OCI-LY7 (cell line): ENCODE measurements at regions not wholly inside any gene's neighbourhood (a gene's known extent, or its start where the extent isn't known, plus 50 kb on each side); places are given as distances from the start of the nearest gene placed in this dataset.
"Not testable (repeated sequence)": the region's sequence is repeated elsewhere in the genome, so short reads cannot be mapped to it uniquely, and the experiment has no call there.

Source experiments
- BruUV-seq: library from RNA; stranded (reverse); fragments of 400-500 nt; replicated peaks from 2 replicates; lab custom pipeline; 2021; lab: Mats Ljungman, UMichigan
- CTCF ChIA-PET: fragments of 300-600 bp; sonication (Branson Sonifier 250); formaldehyde crosslinking; loops from one replicate; lab custom pipeline; 2022; ENCODE audit warnings: antibody characterized with exemption; ENCODE audit not compliant: unreplicated experiment; lab: Charles Lee
- POLR2A ChIA-PET: fragments of 300-600 bp; sonication (Branson Sonifier 250); formaldehyde crosslinking; loops from one replicate; lab custom pipeline; 2022; ENCODE audit warnings: antibody characterized with exemption; lab: Charles Lee
- DNase-seq: peaks from one replicate; pipeline ENCODE4 v3.0.0-alpha.2; 2015; ENCODE audit warnings: low spot score
- H2AFZ ChIP-seq: fragments of 200-600 bp; sonication (generic), shearing (Covaris generic); 2 replicates; pipeline ENCODE4 v1.6.1; 2014; ENCODE audit warnings: mild to moderate bottlenecking, antibody characterized with exemption, low read length, moderate library complexity
- H3K27ac ChIP-seq: fragments of 200-600 bp; sonication (generic); 2 replicates; pipeline ENCODE4 v1.5.1; 2014; ENCODE audit warnings: mixed run types, low read depth, mild to moderate bottlenecking, moderate library complexity, low read length, inconsistent platforms; ENCODE audit not compliant: poor library complexity, severe bottlenecking
- H3K36me3 ChIP-seq: fragments of 200-600 bp; sonication (generic); 2 replicates; pipeline ENCODE4 v1.6.1; 2014; ENCODE audit warnings: mild to moderate bottlenecking, antibody characterized with exemption, low read length, moderate library complexity, mixed read lengths; ENCODE audit not compliant: insufficient read depth
- H3K4me1 ChIP-seq: fragments of 200-600 bp; sonication (generic); 2 replicates; pipeline ENCODE4 v1.5.1; 2014; ENCODE audit warnings: mild to moderate bottlenecking, low read length; ENCODE audit not compliant: insufficient read depth, poor library complexity, severe bottlenecking
- H3K4me2 ChIP-seq: fragments of 200-600 bp; sonication (generic); 2 replicates; pipeline ENCODE4 v1.6.1; 2014; ENCODE audit warnings: mild to moderate bottlenecking, low read length
- H3K4me3 ChIP-seq: fragments of 200-600 bp; sonication (generic); 2 replicates; pipeline ENCODE4 v1.5.1; 2014; ENCODE audit warnings: mild to moderate bottlenecking, low read depth, low read length; ENCODE audit not compliant: poor library complexity, severe bottlenecking
- H3K79me2 ChIP-seq: fragments of 200-600 bp; sonication (generic); 2 replicates; pipeline ENCODE4 v1.6.1; 2016; ENCODE audit warnings: low read depth, mild to moderate bottlenecking, low read length, moderate library complexity, mixed read lengths; ENCODE audit not compliant: insufficient read depth
- H3K9me2 ChIP-seq: fragments of 200-600 bp; sonication (generic); 2 replicates; pipeline ENCODE4 v1.6.1; 2016; ENCODE audit warnings: mild to moderate bottlenecking, low read length, mixed read lengths; ENCODE audit not compliant: insufficient read depth
- H3K9me3 ChIP-seq: fragments of 200-600 bp; sonication (generic); 2 replicates; pipeline ENCODE4 v1.6.1; 2014; ENCODE audit warnings: mild to moderate bottlenecking, mixed run types, low read length, mixed read lengths
- H4K20me1 ChIP-seq: fragments of 200-600 bp; sonication (generic); 2 replicates; pipeline ENCODE4 v1.6.1; 2014; ENCODE audit warnings: mild to moderate bottlenecking, antibody characterized with exemption, low read length, moderate library complexity, mixed read lengths; ENCODE audit not compliant: insufficient read depth
- EZH2phosphoT487 ChIP-seq: fragments of 200-600 bp; sonication (generic); IDR thresholded peaks from 2 replicates; pipeline ENCODE4 v1.6.1; 2018; ENCODE audit warnings: low read depth, borderline replicate concordance, mild to moderate bottlenecking, mixed run types, antibody characterized with exemption, low read length, moderate library complexity, mixed read lengths
- intact Hi-C: fragments of 100-400 bp; cut with micrococcal nuclease; formaldehyde crosslinking; loops from one replicate; pipeline ENCODE4 v1.10.0; 2022; ENCODE audit not compliant: unreplicated experiment
- TF ChIP-seq, protein P1 (sequence below): fragments of 200-600 bp; sonication (generic); conservative IDR thresholded peaks from 2 replicates; pipeline ENCODE4 v1.5.1; 2014; ENCODE audit warnings: mild to moderate bottlenecking, antibody characterized with exemption, low read length, moderate library complexity, mixed read lengths

DNA sequence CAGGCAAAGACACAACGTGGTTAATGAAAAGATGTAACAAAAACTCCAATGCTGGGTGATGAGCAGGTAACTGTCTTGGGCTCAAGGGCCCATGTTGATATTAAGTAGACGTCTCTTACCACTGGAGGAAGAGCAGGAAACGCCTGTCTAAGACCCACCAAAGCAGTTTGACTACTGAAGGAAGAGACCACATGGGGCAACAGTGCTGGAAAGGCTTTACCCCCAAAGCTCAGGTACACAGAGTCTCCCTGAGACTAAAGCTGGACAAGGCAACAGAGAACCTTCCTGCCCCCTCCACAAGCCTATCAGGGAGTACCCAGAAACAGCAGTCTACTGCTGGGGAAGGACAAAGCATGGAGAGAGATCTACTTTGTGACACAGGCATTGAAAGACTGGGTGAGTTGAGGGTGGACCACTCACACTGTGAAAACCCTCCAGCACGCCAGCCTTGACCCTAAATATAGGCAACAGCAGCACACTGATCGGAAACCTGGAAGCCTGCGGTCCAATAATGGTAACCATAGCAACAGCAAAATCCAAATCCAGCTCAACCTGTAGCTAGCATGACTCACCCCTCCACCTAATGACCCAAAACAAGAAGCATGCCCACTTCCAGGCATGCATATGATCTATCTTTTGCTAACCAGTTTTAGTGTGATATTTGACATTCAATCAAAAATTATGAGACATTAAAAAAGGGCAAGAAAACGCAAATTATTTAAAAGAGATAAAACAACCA is 270.5 kb upstream of the SDK2 start:
- Histone ChIP-seq H3K4me3 (no peak overlapping the region), H2AFZ (peak overlapping the region; percentile 18; the same call in 1 of the 2 replicates), H3K27ac (no peak overlapping the region), H3K4me2 (no peak overlapping the region), H4K20me1 (no peaks in the 10 kb centered on the region), H3K36me3 (no peaks in the 10 kb centered on the region), H3K4me1 (peaks cover 8% of the 10 kb centered on the region), H3K79me2 (no peaks in the 10 kb centered on the region), H3K9me2 (no peaks in the 10 kb centered on the region), H3K9me3 (peaks cover 23% of the 10 kb centered on the region)
- no peak for DNase-seq
- intact Hi-C loops, result no loop called here
- POLR2A ChIA-PET, result interaction anchor here (0.9 kb wide), 1 partner anchor 21 kb away, joined by 3 read pairs; no protein-coding TSS in a partner anchor
- no TSS peak for BruUV-seq
- TF ChIP-seq, protein P1, sequence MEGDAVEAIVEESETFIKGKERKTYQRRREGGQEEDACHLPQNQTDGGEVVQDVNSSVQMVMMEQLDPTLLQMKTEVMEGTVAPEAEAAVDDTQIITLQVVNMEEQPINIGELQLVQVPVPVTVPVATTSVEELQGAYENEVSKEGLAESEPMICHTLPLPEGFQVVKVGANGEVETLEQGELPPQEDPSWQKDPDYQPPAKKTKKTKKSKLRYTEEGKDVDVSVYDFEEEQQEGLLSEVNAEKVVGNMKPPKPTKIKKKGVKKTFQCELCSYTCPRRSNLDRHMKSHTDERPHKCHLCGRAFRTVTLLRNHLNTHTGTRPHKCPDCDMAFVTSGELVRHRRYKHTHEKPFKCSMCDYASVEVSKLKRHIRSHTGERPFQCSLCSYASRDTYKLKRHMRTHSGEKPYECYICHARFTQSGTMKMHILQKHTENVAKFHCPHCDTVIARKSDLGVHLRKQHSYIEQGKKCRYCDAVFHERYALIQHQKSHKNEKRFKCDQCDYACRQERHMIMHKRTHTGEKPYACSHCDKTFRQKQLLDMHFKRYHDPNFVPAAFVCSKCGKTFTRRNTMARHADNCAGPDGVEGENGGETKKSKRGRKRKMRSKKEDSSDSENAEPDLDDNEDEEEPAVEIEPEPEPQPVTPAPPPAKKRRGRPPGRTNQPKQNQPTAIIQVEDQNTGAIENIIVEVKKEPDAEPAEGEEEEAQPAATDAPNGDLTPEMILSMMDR, result no peak
- no peak for TF ChIP-seq EZH2phosphoT487
- CTCF ChIA-PET, result no interaction called here

DNA sequence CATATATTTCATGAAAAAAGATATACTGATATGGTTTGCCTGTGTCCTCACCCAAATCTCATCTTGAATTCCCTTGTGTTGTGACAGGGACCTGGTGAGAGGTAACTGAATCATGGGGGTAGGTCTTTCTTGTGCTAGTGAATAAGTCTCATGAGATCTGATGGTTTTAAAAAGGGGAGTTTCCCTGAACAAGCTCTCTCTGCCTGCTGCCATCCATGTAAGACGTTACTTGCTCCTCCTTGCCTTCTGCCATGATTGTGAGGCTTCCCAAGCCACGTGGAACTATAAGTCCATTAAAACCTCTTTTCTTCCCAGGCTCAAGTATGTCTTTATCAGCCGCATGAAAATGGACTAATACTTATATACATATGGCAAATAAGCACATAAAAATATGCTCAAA is 274.8 kb upstream of the SDK2 start:
- POLR2A ChIA-PET, CTCF ChIA-PET, H2AFZ ChIP-seq, H3K4me1 ChIP-seq, H3K79me2 ChIP-seq, intact Hi-C loops, H4K20me1 ChIP-seq, H3K36me3 ChIP-seq, H3K27ac ChIP-seq, H3K4me2 ChIP-seq, H3K4me3 ChIP-seq, H3K9me2 ChIP-seq, DNase-seq, BruUV-seq: not testable (repeated sequence)
- peaks cover 23% of the 10 kb centered on the region for H3K9me3 ChIP-seq

DNA sequence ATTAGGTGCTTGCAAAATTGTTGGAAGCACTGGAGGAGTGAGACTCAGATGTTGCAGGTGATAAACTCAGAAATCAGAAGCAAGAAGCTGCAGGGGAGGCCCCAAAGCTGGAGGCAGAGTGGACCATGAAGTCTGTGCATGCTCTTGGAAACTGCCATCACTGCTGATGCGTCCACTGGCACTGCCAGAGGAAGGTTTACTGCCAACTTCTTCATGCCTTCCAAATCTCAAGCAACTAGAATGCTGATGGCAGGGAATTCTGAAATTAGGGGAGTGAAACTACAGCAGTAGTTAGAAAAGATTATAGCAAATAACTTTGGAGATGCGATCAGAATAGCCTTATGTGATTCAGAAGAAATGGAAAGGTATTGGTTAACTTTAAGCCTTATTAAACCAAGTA is 277.1 kb upstream of the SDK2 start:
- no peak for TF ChIP-seq EZH2phosphoT487
- TF ChIP-seq, protein P1, result no peak
- Histone ChIP-seq H3K9me2 (no peaks in the 10 kb centered on the region), H3K4me1 (no peaks in the 10 kb centered on the region), H3K9me3 (peaks cover 15% of the 10 kb centered on the region), H3K36me3 (no peaks in the 10 kb centered on the region), H2AFZ (no peak overlapping the region), H3K4me3 (no peak overlapping the region), H4K20me1 (no peaks in the 10 kb centered on the region), H3K79me2 (no peaks in the 10 kb centered on the region), H3K4me2 (no peak overlapping the region), H3K27ac (no peak overlapping the region)
- POLR2A ChIA-PET, result interaction anchor here (0.5 kb wide), 1 partner anchor 912 kb away, joined by 3 read pairs; no protein-coding TSS in a partner anchor
- DNase-seq, result no peak
- CTCF ChIA-PET, result no interaction called here
- BruUV-seq, result no TSS peak
- intact Hi-C loops, result no loop called here
